Sigmoid colon (tissue), 3 donors: ENCODE measurements at regions not wholly inside any gene's neighbourhood (a gene's known extent, or its start where the extent isn't known, plus 50 kb on each side); places are given as distances from the start of the nearest gene placed in this dataset.

Experiments
- POLR2A ChIP-seq, 2 donors: fragments of 450-650 bp; IDR thresholded peaks; one replicate each; pipeline ENCODE4 v1.6.1; 2016; ENCODE audit warnings: antibody characterized with exemption in 2 of 2, mild to moderate bottlenecking in 2 of 2, moderate library complexity in 2 of 2
- TF ChIP-seq, protein P1 (sequence below), 4 experiments: fragments of 450-650 bp in 3 of 4; fragments of 200-600 bp in 1 of 4; IDR thresholded peaks; one replicate each; pipeline ENCODE4 v1.5.1; 2016 to 2019; ENCODE audit warnings: antibody characterized with exemption in 4 of 4, mild to moderate bottlenecking in 3 of 4, moderate library complexity in 2 of 4

DNA sequence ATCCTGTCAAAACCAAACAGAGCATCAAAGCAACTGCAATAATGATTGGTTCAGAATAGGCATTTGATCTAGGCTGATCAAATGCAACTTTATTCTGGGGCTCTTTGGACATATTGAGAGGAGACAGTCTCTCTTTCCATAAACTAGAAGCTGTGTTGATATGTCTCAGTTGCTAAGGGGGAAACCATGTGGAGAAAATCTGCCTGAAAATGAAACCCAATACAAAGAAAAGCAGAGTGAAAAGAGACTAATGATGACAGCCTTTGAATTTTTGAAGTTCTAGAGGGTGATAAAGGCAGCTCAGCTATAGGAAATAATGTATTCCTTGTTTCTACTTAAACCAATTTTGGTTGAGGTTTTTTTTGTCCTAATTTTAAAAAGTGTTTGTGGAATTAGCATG is 941.8 kb upstream of the POT1 start:
- TF ChIP-seq, protein P1, sequence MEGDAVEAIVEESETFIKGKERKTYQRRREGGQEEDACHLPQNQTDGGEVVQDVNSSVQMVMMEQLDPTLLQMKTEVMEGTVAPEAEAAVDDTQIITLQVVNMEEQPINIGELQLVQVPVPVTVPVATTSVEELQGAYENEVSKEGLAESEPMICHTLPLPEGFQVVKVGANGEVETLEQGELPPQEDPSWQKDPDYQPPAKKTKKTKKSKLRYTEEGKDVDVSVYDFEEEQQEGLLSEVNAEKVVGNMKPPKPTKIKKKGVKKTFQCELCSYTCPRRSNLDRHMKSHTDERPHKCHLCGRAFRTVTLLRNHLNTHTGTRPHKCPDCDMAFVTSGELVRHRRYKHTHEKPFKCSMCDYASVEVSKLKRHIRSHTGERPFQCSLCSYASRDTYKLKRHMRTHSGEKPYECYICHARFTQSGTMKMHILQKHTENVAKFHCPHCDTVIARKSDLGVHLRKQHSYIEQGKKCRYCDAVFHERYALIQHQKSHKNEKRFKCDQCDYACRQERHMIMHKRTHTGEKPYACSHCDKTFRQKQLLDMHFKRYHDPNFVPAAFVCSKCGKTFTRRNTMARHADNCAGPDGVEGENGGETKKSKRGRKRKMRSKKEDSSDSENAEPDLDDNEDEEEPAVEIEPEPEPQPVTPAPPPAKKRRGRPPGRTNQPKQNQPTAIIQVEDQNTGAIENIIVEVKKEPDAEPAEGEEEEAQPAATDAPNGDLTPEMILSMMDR (IDR thresholded peaks at IDR 0.05): no peak
- TF ChIP-seq POLR2A (IDR thresholded peaks at IDR 0.05): no peak
